H9 (cell line): ENCODE measurements at regions not wholly inside any gene's neighbourhood (a gene's known extent, or its start where the extent isn't known, plus 50 kb on each side); places are given as distances from the start of the nearest gene placed in this dataset.

Experiments used
- DNase-seq: peaks from one replicate; pipeline ENCODE4 v3.0.0-alpha.2; 2017
- H2AFZ ChIP-seq: one replicate; pipeline ENCODE4 v1.6.1; 2013; ENCODE audit warnings: mild to moderate bottlenecking, low read length, control low read depth, moderate library complexity
- H2AK5ac ChIP-seq: 2 replicates; pipeline ENCODE4 v1.6.1; 2013; ENCODE audit warnings: low read length, control low read depth, mixed read lengths; ENCODE audit not compliant: insufficient read length
- H2BK120ac ChIP-seq: one replicate; pipeline ENCODE4 v1.6.1; 2013; ENCODE audit warnings: low read depth, mild to moderate bottlenecking, low read length, control low read depth, inconsistent platforms; ENCODE audit not compliant: poor library complexity, severe bottlenecking
- H2BK12ac ChIP-seq: 2 replicates; pipeline ENCODE4 v1.6.1; 2013; ENCODE audit warnings: low read length, control low read depth, mixed read lengths, low read depth; ENCODE audit not compliant: insufficient read length
- H2BK15ac ChIP-seq: 2 replicates; pipeline ENCODE4 v1.6.1; 2013; ENCODE audit warnings: low read depth, low read length, control low read depth
- H2BK20ac ChIP-seq: one replicate; pipeline ENCODE4 v1.6.1; 2013; ENCODE audit warnings: low read depth, mild to moderate bottlenecking, low read length, control low read depth, inconsistent platforms; ENCODE audit not compliant: poor library complexity, severe bottlenecking
- H2BK5ac ChIP-seq: 2 replicates; pipeline ENCODE4 v1.6.1; 2013; ENCODE audit warnings: low read length, control low read depth, mixed read lengths; ENCODE audit not compliant: insufficient read length
- H3K14ac ChIP-seq: 2 replicates; pipeline ENCODE4 v1.6.1; 2013; ENCODE audit warnings: low read length, control low read depth; ENCODE audit not compliant: insufficient read depth
- H3K18ac ChIP-seq: 2 replicates; pipeline ENCODE4 v1.6.1; 2013; ENCODE audit warnings: low read depth, mild to moderate bottlenecking, mixed read lengths, low read length, control low read depth; ENCODE audit not compliant: insufficient read length
- H3K23ac ChIP-seq: 2 replicates; pipeline ENCODE4 v1.6.1; 2013; ENCODE audit warnings: low read length, control low read depth, mixed read lengths, low read depth; ENCODE audit not compliant: insufficient read length
- H3K23me2 ChIP-seq: 2 replicates; pipeline ENCODE4 v1.6.1; 2013; ENCODE audit warnings: low read depth, mild to moderate bottlenecking, mixed read lengths, low read length, control low read depth; ENCODE audit not compliant: insufficient read length, poor library complexity, severe bottlenecking
- H3K27ac ChIP-seq: 2 replicates; pipeline ENCODE4 v1.5.1; 2013; ENCODE audit warnings: low read length, control low read depth, mixed read lengths, low read depth; ENCODE audit not compliant: insufficient read length
- H3K27me3 ChIP-seq: 2 replicates; pipeline ENCODE4 v1.6.1; 2013; ENCODE audit warnings: low read length, control low read depth, inconsistent platforms; ENCODE audit not compliant: insufficient read depth
- H3K4ac ChIP-seq: 2 replicates; pipeline ENCODE4 v1.6.1; 2013; ENCODE audit warnings: low read depth, mild to moderate bottlenecking, control low read depth, inconsistent platforms, low read length, moderate library complexity
- H3K4me1 ChIP-seq: 2 replicates; pipeline ENCODE4 v1.6.1; 2013; ENCODE audit warnings: low read length, control low read depth, inconsistent platforms; ENCODE audit not compliant: insufficient read depth
- H3K4me2 ChIP-seq: 2 replicates; pipeline ENCODE4 v1.6.1; 2013; ENCODE audit warnings: low read length, control low read depth, mixed read lengths; ENCODE audit not compliant: insufficient read length, insufficient read depth
- H3K56ac ChIP-seq: 2 replicates; pipeline ENCODE4 v1.6.1; 2013; ENCODE audit warnings: low read depth, mild to moderate bottlenecking, mixed read lengths, low read length, control low read depth; ENCODE audit not compliant: insufficient read length
- H3K79me1 ChIP-seq: 2 replicates; pipeline ENCODE4 v1.6.1; 2013; ENCODE audit warnings: low read depth, mild to moderate bottlenecking, moderate library complexity, low read length, control low read depth, inconsistent platforms; ENCODE audit not compliant: insufficient read depth, poor library complexity, severe bottlenecking
- H3K79me2 ChIP-seq: 2 replicates; pipeline ENCODE4 v1.6.1; 2013; ENCODE audit warnings: low read length, control low read depth, inconsistent platforms; ENCODE audit not compliant: insufficient read depth
- H3K9ac ChIP-seq: 2 replicates; pipeline ENCODE4 v1.6.1; 2013; ENCODE audit warnings: low read length, control low read depth, mixed read lengths; ENCODE audit not compliant: insufficient read length; ENCODE audit errors: extremely low read depth
- H3K9me3 ChIP-seq: one replicate; pipeline ENCODE4 v1.6.1; 2013; ENCODE audit warnings: low read depth, low read length, inconsistent platforms; ENCODE audit not compliant: control insufficient read depth
- H3T11ph ChIP-seq: one replicate; pipeline ENCODE4 v1.6.1; 2013; ENCODE audit warnings: mild to moderate bottlenecking, low read length, control low read depth, inconsistent platforms
- H4K20me1 ChIP-seq: one replicate; pipeline ENCODE4 v1.6.1; 2013; ENCODE audit not compliant: control insufficient read depth, insufficient read length, insufficient read depth
- H4K5ac ChIP-seq: 2 replicates; pipeline ENCODE4 v1.6.1; 2013; ENCODE audit warnings: low read depth, mild to moderate bottlenecking, mixed read lengths, low read length, control low read depth; ENCODE audit not compliant: insufficient read length
- H4K8ac ChIP-seq: replicated peaks from 2 replicates; pipeline ENCODE4 v1.6.1; 2013; ENCODE audit warnings: low read length, control low read depth, mixed read lengths, low read depth; ENCODE audit not compliant: insufficient read length
- H4K91ac ChIP-seq: 2 replicates; pipeline ENCODE4 v1.6.1; 2013; ENCODE audit warnings: low read depth, mild to moderate bottlenecking, moderate library complexity, mixed read lengths, low read length, control low read depth; ENCODE audit not compliant: insufficient read length
- H3K27ac Mint-ChIP-seq, 3 experiments: 2 replicates in 2 of 3; 3 replicates in 1 of 3; pipeline ENCODE4 v1.8.0; 2020 to 2021; ENCODE audit warnings: mixed read lengths in 3 of 3, mild to moderate bottlenecking in 1 of 3, moderate library complexity in 1 of 3
- H3K27me3 Mint-ChIP-seq: 2 replicates; pipeline ENCODE4 v1.8.0; 2021; ENCODE audit warnings: low read depth, mild to moderate bottlenecking, moderate library complexity, mixed read lengths
- H3K36me3 Mint-ChIP-seq, 3 experiments: 2 replicates in 2 of 3; 3 replicates in 1 of 3; pipeline ENCODE4 v1.8.0; 2020 to 2021; ENCODE audit warnings: low read depth in 3 of 3, mixed read lengths in 3 of 3; ENCODE audit not compliant: insufficient read depth in 1 of 3
- H3K4me1 Mint-ChIP-seq, 2 experiments: 2 replicates each; pipeline ENCODE4 v1.8.0; 2020; ENCODE audit warnings: mixed read lengths in 2 of 2
- H3K4me3 Mint-ChIP-seq, 2 experiments: 2 replicates in 1 of 2; 3 replicates in 1 of 2; pipeline ENCODE4 v1.8.0; 2020 to 2021; ENCODE audit warnings: mild to moderate bottlenecking in 2 of 2, mixed read lengths in 2 of 2, moderate library complexity in 1 of 2
- H3K9me3 Mint-ChIP-seq, 2 experiments: 2 replicates in 1 of 2; 3 replicates in 1 of 2; pipeline ENCODE4 v1.8.0; 2020; ENCODE audit warnings: mild to moderate bottlenecking in 2 of 2, mixed read lengths in 2 of 2, moderate library complexity in 1 of 2
- CTCF ChIP-seq: fragments of 200-600 bp; sonication (generic); conservative IDR thresholded peaks from 3 replicates; pipeline ENCODE4 v1.8.0; 2021; ENCODE audit warnings: antibody characterized with exemption, mild to moderate bottlenecking
- WGBS: extraction: QIAGEN DNeasy Blood & Tissue Kit; methylation state at CpG from one replicate; pipeline ENCODE4 v1.1.7; 2013; ENCODE audit warnings: missing lambda C conversion rate, low lambda C conversion rate, mixed read lengths; ENCODE audit not compliant: insufficient read length; ENCODE audit errors: extremely low coverage; 5-methylcytosine and 5-hydroxymethylcytosine counted together

GRCh38 chr2:207473049-207473930, 56.5 kb upstream of the CREB1 start:
- H2AK5ac ChIP-seq = no peak overlapping the region
- Mint-ChIP-seq H3K27me3 (no peaks in the 10 kb centered on the region; the same call in 1 of the 2 replicates), H3K9me3 (no peaks in the 10 kb centered on the region), H3K4me3 (no peak overlapping the region), H3K36me3 (no peaks in the 10 kb centered on the region), H3K4me1 (peaks cover 25 to 33% of the 10 kb centered on the region in 2 experiments), H3K27ac (peak overlapping the region in 2 of 3 experiments; percentile 65 to 94; a peak in 5 of 7 replicates)
- H2BK15ac ChIP-seq = no peak overlapping the region
- H4K91ac ChIP-seq = no peak overlapping the region
- H3K23me2 ChIP-seq = no peaks in the 10 kb centered on the region
- H2BK120ac ChIP-seq = no peak overlapping the region
- H4K20me1 ChIP-seq = no peaks in the 10 kb centered on the region
- H3K18ac ChIP-seq = no peak overlapping the region
- H4K5ac ChIP-seq = no peak overlapping the region
- no peaks in the 10 kb centered on the region for H3K79me1 ChIP-seq
- H3K27me3 ChIP-seq = no peaks in the 10 kb centered on the region
- DNase-seq = peak; percentile 61
- no peaks in the 10 kb centered on the region for H3K79me2 ChIP-seq
- H4K8ac ChIP-seq = no peak overlapping the region
- H3K4me1 ChIP-seq = peaks cover 5% of the 10 kb centered on the region; the same call in 1 of the 2 replicates
- H2BK20ac ChIP-seq = no peak overlapping the region
- no peak overlapping the region for H3K56ac ChIP-seq
- peak; percentile 79 for TF ChIP-seq CTCF
- no peak overlapping the region for H3T11ph ChIP-seq
- no CpG with 5 or more reads among the region's 9 CpGs for WGBS
- no peaks in the 10 kb centered on the region for H3K9me3 ChIP-seq
- no peak overlapping the region for H3K23ac ChIP-seq
- H3K4me2 ChIP-seq = no peak overlapping the region
- H3K4ac ChIP-seq = no peak overlapping the region
- H2BK12ac ChIP-seq = no peak overlapping the region
- no peak overlapping the region for H2BK5ac ChIP-seq
- peak overlapping the region; percentile 53 for H2AFZ ChIP-seq
- H3K14ac ChIP-seq = no peak overlapping the region
- H3K27ac ChIP-seq = no peak overlapping the region
- H3K9ac ChIP-seq = no peak overlapping the region
